Trophoblast cell (in vitro differentiated cells and primary cell): ENCODE measurements at regions not wholly inside any gene's neighbourhood (a gene's known extent, or its start where the extent isn't known, plus 50 kb on each side); places are given as distances from the start of the nearest gene placed in this dataset.

ENCODE experiments used
- DNase-seq, 2 donors: peaks; one replicate each; pipeline ENCODE4 v3.0.0-alpha.2; 2016
- H2AFZ ChIP-seq: 2 replicates; pipeline ENCODE4 v1.6.1; 2013; ENCODE audit warnings: low read length, moderate library complexity, mild to moderate bottlenecking; ENCODE audit not compliant: insufficient read depth, poor library complexity
- H2AK5ac ChIP-seq: 2 replicates; pipeline ENCODE4 v1.6.1; 2013; ENCODE audit warnings: mild to moderate bottlenecking, low read length
- H2BK120ac ChIP-seq: 2 replicates; pipeline ENCODE4 v1.6.1; 2013; ENCODE audit warnings: low read length, mild to moderate bottlenecking, moderate library complexity; ENCODE audit not compliant: insufficient read depth, poor library complexity
- H2BK12ac ChIP-seq: 2 replicates; pipeline ENCODE4 v1.6.1; 2013; ENCODE audit warnings: mild to moderate bottlenecking, low read length, moderate library complexity
- H2BK5ac ChIP-seq: 2 replicates; pipeline ENCODE4 v1.6.1; 2013; ENCODE audit warnings: low read length, low read depth, moderate library complexity, mild to moderate bottlenecking; ENCODE audit not compliant: poor library complexity
- H3K14ac ChIP-seq: 2 replicates; pipeline ENCODE4 v1.6.1; 2013; ENCODE audit warnings: mild to moderate bottlenecking, low read length
- H3K18ac ChIP-seq: 2 replicates; pipeline ENCODE4 v1.6.1; 2013; ENCODE audit warnings: mild to moderate bottlenecking, low read length
- H3K23ac ChIP-seq: 2 replicates; pipeline ENCODE4 v1.6.1; 2013; ENCODE audit warnings: low read length
- H3K27ac ChIP-seq: 2 replicates; pipeline ENCODE4 v1.5.1; 2013; ENCODE audit warnings: low read depth, mild to moderate bottlenecking, inconsistent platforms, low read length, moderate library complexity
- H3K27me3 ChIP-seq: 2 replicates; pipeline ENCODE4 v1.6.1; 2013; ENCODE audit warnings: inconsistent platforms, mild to moderate bottlenecking, low read length, moderate library complexity; ENCODE audit not compliant: insufficient read depth
- H3K36me3 ChIP-seq, 2 experiments: 1 replicate in 1 of 2; 2 replicates in 1 of 2; pipeline ENCODE4 v1.6.1; 2013; ENCODE audit warnings: low read length in 2 of 2, mild to moderate bottlenecking in 2 of 2, moderate library complexity in 1 of 2; ENCODE audit not compliant: insufficient read depth in 2 of 2, control insufficient read depth in 1 of 2
- H3K4ac ChIP-seq: 2 replicates; pipeline ENCODE4 v1.6.1; 2013; ENCODE audit warnings: low read depth, mild to moderate bottlenecking, low read length, moderate library complexity
- H3K4me1 ChIP-seq, 2 experiments: 1 replicate in 1 of 2; 2 replicates in 1 of 2; pipeline ENCODE4 v1.6.1; 2013; ENCODE audit warnings: low read length in 2 of 2, mild to moderate bottlenecking in 2 of 2, moderate library complexity in 1 of 2; ENCODE audit not compliant: insufficient read depth in 2 of 2, control insufficient read depth in 1 of 2
- H3K4me2 ChIP-seq: 2 replicates; pipeline ENCODE4 v1.6.1; 2013; ENCODE audit warnings: inconsistent platforms, mild to moderate bottlenecking, low read length, moderate library complexity
- H3K4me3 ChIP-seq: 2 replicates; pipeline ENCODE4 v1.5.1; 2013; ENCODE audit warnings: mild to moderate bottlenecking, low read depth, low read length, inconsistent platforms
- H3K79me1 ChIP-seq: one replicate; pipeline ENCODE4 v1.6.1; 2013; ENCODE audit warnings: low read length
- H3K79me2 ChIP-seq: 2 replicates; pipeline ENCODE4 v1.6.1; 2013; ENCODE audit warnings: low read length, mild to moderate bottlenecking; ENCODE audit not compliant: control insufficient read depth, insufficient read depth, poor library complexity
- H3K9ac ChIP-seq: 2 replicates; pipeline ENCODE4 v1.6.1; 2013; ENCODE audit warnings: mild to moderate bottlenecking, low read length
- H3K9me3 ChIP-seq: 2 replicates; pipeline ENCODE4 v1.6.1; 2013; ENCODE audit warnings: low read depth, mild to moderate bottlenecking, control low read depth, inconsistent platforms, low read length; ENCODE audit not compliant: insufficient read depth
- H4K12ac ChIP-seq: 2 replicates; pipeline ENCODE4 v1.6.1; 2013; ENCODE audit warnings: low read depth, mild to moderate bottlenecking, low read length, moderate library complexity
- H4K8ac ChIP-seq: 2 replicates; pipeline ENCODE4 v1.6.1; 2013; ENCODE audit warnings: low read depth, mild to moderate bottlenecking, low read length, moderate library complexity
- H4K91ac ChIP-seq: one replicate; pipeline ENCODE4 v1.6.1; 2013; ENCODE audit warnings: low read depth, mild to moderate bottlenecking, low read length, moderate library complexity
- WGBS: extraction: QIAGEN DNeasy Blood & Tissue Kit; methylation state at CpG from one replicate; pipeline ENCODE4 v1.1.7; 2013; ENCODE audit warnings: missing lambda C conversion rate; ENCODE audit not compliant: insufficient read length, insufficient coverage; ENCODE audit errors: extremely low coverage; 5-methylcytosine and 5-hydroxymethylcytosine counted together

DNA sequence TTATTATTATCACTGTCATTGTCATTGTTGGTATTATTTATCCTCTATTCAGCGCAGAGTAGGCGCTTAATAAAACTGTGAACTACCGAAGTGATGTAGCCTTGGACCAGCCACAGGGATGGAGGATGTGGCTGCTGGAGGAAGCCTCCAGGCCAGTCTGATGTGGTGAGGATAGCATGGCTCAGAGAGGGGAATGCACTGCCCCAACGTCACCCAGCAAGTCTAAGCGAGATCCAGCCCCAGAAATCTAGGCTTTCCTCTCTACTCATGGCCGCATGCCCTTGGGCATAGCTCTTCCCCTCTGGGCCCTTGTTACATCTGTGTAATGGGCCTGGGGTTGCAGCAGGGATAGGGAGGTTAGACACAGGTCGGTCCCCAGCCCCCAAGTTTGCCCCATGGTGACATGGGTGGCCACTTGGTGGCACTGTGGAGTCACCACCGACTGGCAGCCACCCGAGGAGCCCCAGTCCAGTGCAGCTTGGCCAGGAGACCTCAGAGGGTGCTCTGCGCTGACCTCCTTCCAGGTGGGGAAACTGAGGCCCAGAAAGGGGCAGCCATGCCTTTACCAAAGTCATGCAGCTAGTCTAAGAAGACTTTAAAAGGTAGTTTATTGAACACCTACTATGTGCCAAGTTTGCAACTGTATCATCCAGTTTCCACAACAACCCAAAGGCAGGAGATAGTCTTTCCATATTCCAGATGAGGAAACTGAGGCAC lies 395.7 kb downstream of the MN1 start:
- Histone ChIP-seq H3K27ac (no peak overlapping the region), H4K12ac (no peak overlapping the region), H3K9ac (no peak overlapping the region), H3K4me1 (peaks cover 10 to 12% of the 10 kb centered on the region in 2 experiments), H2AK5ac (no peak overlapping the region), H4K8ac (no peak overlapping the region), H4K91ac (peak overlapping the region; percentile 1), H3K18ac (no peak overlapping the region), H2AFZ (no peak overlapping the region), H2BK5ac (no peak overlapping the region), H3K14ac (no peak overlapping the region), H3K4me3 (no peak overlapping the region), H3K4me2 (no peak overlapping the region), H3K27me3 (no peaks in the 10 kb centered on the region), H2BK120ac (no peak overlapping the region), H3K23ac (no peak overlapping the region), H3K4ac (no peak overlapping the region), H3K9me3 (peaks cover 3% of the 10 kb centered on the region), H2BK12ac (peak overlapping the region; percentile 71), H3K79me2 (no peaks in the 10 kb centered on the region), H3K36me3 (no peaks in the 10 kb centered on the region), H3K79me1 (peaks cover 3% of the 10 kb centered on the region)
- DNase-seq = peak; percentile 30 to 70
- WGBS = no CpG with 5 or more reads among the region's 10 CpGs

DNA sequence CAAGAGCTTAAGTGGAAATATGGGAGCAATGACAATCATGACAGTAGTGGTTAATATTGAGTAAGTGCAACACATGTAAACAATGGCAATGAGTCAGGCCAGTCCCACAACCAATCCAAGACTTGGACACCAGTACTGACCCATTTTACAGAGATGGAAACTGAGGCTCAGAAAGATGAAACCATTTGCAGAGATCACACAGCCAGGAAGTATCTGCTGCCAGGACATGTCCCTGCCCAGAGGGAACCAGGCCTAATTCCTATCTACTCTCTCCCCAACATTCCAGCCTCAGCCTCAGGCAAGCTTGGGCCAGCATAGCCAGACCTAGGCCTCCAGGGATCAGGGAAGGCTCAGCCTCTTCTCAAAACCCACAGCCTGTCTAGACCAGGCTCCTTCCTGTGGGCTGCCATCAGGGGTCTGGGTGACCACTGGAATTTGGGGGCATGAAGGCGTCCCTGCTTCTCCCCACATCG lies 395.1 kb downstream of the MN1 start:
- DNase-seq = no peak
- Histone ChIP-seq H3K4me1 (peaks cover 10 to 12% of the 10 kb centered on the region in 2 experiments), H3K23ac (no peak overlapping the region), H3K36me3 (no peaks in the 10 kb centered on the region), H3K4me3 (no peak overlapping the region), H2BK12ac (peak overlapping the region; percentile 43), H4K8ac (peak overlapping the region; percentile 5), H3K4me2 (no peak overlapping the region), H3K79me2 (no peaks in the 10 kb centered on the region), H3K14ac (peak overlapping the region; percentile 24), H2BK5ac (peak overlapping the region; percentile 9), H3K9me3 (peaks cover 3% of the 10 kb centered on the region), H3K27me3 (no peaks in the 10 kb centered on the region), H2BK120ac (peak overlapping the region; percentile 8), H4K12ac (no peak overlapping the region), H3K18ac (peak overlapping the region; percentile 23), H3K79me1 (peaks cover 3% of the 10 kb centered on the region), H4K91ac (peak overlapping the region; percentile 12), H2AK5ac (peak overlapping the region; percentile 13), H2AFZ (no peak overlapping the region), H3K27ac (no peak overlapping the region), H3K4ac (no peak overlapping the region), H3K9ac (no peak overlapping the region)
- no CpG with 5 or more reads among the region's 2 CpGs for WGBS

DNA sequence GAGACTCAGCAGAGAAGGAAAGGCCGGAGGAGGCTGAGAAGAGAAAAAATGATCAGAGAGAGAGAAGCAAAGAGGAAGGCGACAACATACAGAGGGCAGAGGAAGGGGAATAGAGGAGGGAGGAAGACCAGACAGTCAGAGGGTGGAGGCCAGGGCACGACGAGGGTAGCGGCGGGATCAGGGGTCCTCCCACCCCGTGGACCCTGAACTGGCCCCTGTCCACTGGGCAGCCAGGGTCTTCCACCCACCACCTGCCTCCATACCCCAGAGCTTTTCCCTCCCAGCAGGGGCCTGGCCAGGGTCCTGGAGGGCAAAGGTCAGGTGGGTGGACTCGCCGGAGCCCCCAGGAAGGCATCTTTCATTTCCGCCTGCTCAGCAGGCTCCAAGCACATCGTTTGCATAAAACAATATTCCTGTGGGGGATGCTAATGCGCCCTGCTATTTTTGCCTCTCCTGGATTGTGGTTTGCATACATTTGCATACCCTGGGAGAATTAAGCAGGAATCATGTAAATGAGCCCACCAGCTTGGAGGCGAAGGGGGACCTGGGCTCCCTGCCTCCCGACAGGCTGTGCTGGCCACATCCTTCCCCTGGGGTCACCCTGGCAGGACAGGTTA lies 394.1 kb downstream of the MN1 start:
- Histone ChIP-seq H3K27ac (no peak overlapping the region), H3K4me2 (no peak overlapping the region), H2BK120ac (peak overlapping the region; percentile 8), H2BK5ac (no peak overlapping the region), H3K9me3 (peaks cover 3% of the 10 kb centered on the region), H3K27me3 (no peaks in the 10 kb centered on the region), H2AFZ (no peak overlapping the region), H3K23ac (no peak overlapping the region), H4K12ac (no peak overlapping the region), H3K4ac (no peak overlapping the region), H3K79me2 (no peaks in the 10 kb centered on the region), H3K14ac (peak overlapping the region; percentile 13), H3K4me1 (peaks cover 10 to 12% of the 10 kb centered on the region in 2 experiments), H3K79me1 (peaks cover 3% of the 10 kb centered on the region), H4K8ac (no peak overlapping the region), H3K18ac (no peak overlapping the region), H3K9ac (no peak overlapping the region), H2AK5ac (peak overlapping the region; percentile 24), H3K4me3 (no peak overlapping the region), H2BK12ac (peak overlapping the region; percentile 43), H3K36me3 (no peaks in the 10 kb centered on the region), H4K91ac (peak overlapping the region; percentile 12)
- no peak for DNase-seq
- no CpG with 5 or more reads among the region's 14 CpGs for WGBS

DNA sequence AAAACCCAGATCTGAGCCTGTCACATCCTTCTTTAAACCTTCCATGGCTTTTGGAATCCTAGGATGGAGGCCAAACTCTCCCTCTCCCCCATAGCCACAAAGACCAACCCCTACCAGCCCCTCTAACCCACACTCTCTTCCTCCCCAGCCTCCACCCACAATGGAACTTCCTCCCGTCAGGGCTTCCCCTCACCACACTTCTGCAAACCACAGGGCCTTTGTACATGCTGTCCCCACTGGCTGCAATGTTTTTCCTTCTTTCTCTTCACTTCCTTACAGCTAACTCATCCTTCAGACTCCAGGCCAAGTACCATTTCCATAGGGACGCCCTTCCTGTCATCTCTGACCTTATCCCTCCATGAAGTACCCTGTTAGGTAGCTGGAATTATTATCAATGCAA lies 393.5 kb downstream of the MN1 start:
- H3K27me3 ChIP-seq = no peaks in the 10 kb centered on the region

More for the DNA sequence above, 393.5 kb downstream of the MN1 start:
- Histone ChIP-seq H3K23ac (no peak overlapping the region), H3K18ac (no peak overlapping the region), H2BK120ac (no peak overlapping the region), H3K4me2 (no peak overlapping the region), H3K9me3 (peaks cover 8% of the 10 kb centered on the region), H3K4me1 (peaks cover 10 to 12% of the 10 kb centered on the region in 2 experiments), H3K4me3 (no peak overlapping the region), H4K8ac (no peak overlapping the region), H2AFZ (no peak overlapping the region), H3K14ac (no peak overlapping the region), H3K27ac (no peak overlapping the region), H3K79me1 (peaks cover 3% of the 10 kb centered on the region), H4K91ac (peak overlapping the region; percentile 8), H4K12ac (no peak overlapping the region), H3K4ac (no peak overlapping the region), H3K79me2 (no peaks in the 10 kb centered on the region), H3K36me3 (no peaks in the 10 kb centered on the region), H2AK5ac (no peak overlapping the region), H2BK5ac (no peak overlapping the region), H2BK12ac (no peak overlapping the region), H3K9ac (no peak overlapping the region)
- no CpG with 5 or more reads among the region's 2 CpGs for WGBS
- DNase-seq = no peak
